Astrocyte (in vitro differentiated cells and primary cell): ENCODE measurements at regions not wholly inside any gene's neighbourhood (a gene's known extent, or its start where the extent isn't known, plus 50 kb on each side); places are given as distances from the start of the nearest gene placed in this dataset.
"Not testable (repeated sequence)": the region's sequence is repeated elsewhere in the genome, so short reads cannot be mapped to it uniquely, and the experiment has no call there.

Source experiments
- DNase-seq: peaks from one replicate; pipeline ENCODE4 v3.0.0-alpha.2; 2010; ENCODE audit warnings: low read depth
- FAIRE-seq: peaks from 2 replicates; lab custom pipeline; 2011; peaks lifted over from hg19 to GRCh38; lab: Jason Lieb, UNC
- H2AFZ ChIP-seq: 2 replicates; pipeline ENCODE4 v1.6.0; 2012; ENCODE audit warnings: low read depth, low read length, inconsistent platforms
- H3K27ac ChIP-seq: 2 replicates; pipeline ENCODE4 v1.5.1; 2011; ENCODE audit warnings: low read depth, low read length, inconsistent platforms
- H3K27me3 ChIP-seq: 2 replicates; pipeline ENCODE4 v1.6.0; 2011; ENCODE audit warnings: low read length, inconsistent platforms; ENCODE audit not compliant: insufficient read depth
- H3K36me3 ChIP-seq: 2 replicates; pipeline ENCODE4 v1.5.1; 2011; ENCODE audit warnings: low read length, inconsistent platforms; ENCODE audit not compliant: insufficient read depth
- H3K4me1 ChIP-seq: 2 replicates; pipeline ENCODE4 v1.5.1; 2011; ENCODE audit warnings: low read length, inconsistent platforms; ENCODE audit not compliant: insufficient read depth
- H3K4me2 ChIP-seq: 2 replicates; pipeline ENCODE4 v1.6.0; 2012; ENCODE audit warnings: low read length, inconsistent platforms
- H3K4me3 ChIP-seq: 2 replicates; pipeline ENCODE4 v1.5.1; 2011; ENCODE audit warnings: low read depth, mild to moderate bottlenecking, low read length, inconsistent platforms; ENCODE audit not compliant: insufficient read depth
- H3K79me2 ChIP-seq: 2 replicates; pipeline ENCODE4 v1.6.0; 2012; ENCODE audit warnings: mild to moderate bottlenecking, low read length, inconsistent platforms; ENCODE audit not compliant: insufficient read depth
- H3K9ac ChIP-seq: 2 replicates; pipeline ENCODE4 v1.6.0; 2012; ENCODE audit warnings: mild to moderate bottlenecking, low read length, inconsistent platforms
- H3K9me3 ChIP-seq: 2 replicates; pipeline ENCODE4 v1.5.1; 2012; ENCODE audit warnings: low read depth, mild to moderate bottlenecking, low read length, inconsistent platforms; ENCODE audit not compliant: insufficient read depth
- H4K20me1 ChIP-seq: 2 replicates; pipeline ENCODE4 v1.6.0; 2012; ENCODE audit warnings: low read length, inconsistent platforms; ENCODE audit not compliant: insufficient read depth
- H3K27ac Mint-ChIP-seq: one replicate; pipeline ENCODE4 v1.8.0; 2021; ENCODE audit warnings: mild to moderate bottlenecking, mixed read lengths; ENCODE audit not compliant: unreplicated experiment
- H3K27me3 Mint-ChIP-seq: one replicate; pipeline ENCODE4 v1.8.0; 2021; ENCODE audit warnings: low read depth, mixed read lengths; ENCODE audit not compliant: unreplicated experiment
- H3K36me3 Mint-ChIP-seq: one replicate; pipeline ENCODE4 v1.8.0; 2021; ENCODE audit warnings: low read depth, mixed read lengths; ENCODE audit not compliant: unreplicated experiment
- H3K4me1 Mint-ChIP-seq: one replicate; pipeline ENCODE4 v1.8.0; 2021; ENCODE audit warnings: low read depth, mixed read lengths; ENCODE audit not compliant: unreplicated experiment
- H3K4me3 Mint-ChIP-seq: one replicate; pipeline ENCODE4 v1.8.0; 2021; ENCODE audit warnings: mild to moderate bottlenecking, moderate library complexity, mixed read lengths; ENCODE audit not compliant: unreplicated experiment
- H3K9me3 Mint-ChIP-seq: one replicate; pipeline ENCODE4 v1.8.0; 2021; ENCODE audit warnings: mild to moderate bottlenecking, mixed read lengths; ENCODE audit not compliant: unreplicated experiment
- CTCF ChIP-seq: IDR thresholded peaks from 2 replicates; pipeline ENCODE4 v1.5.1; 2011; ENCODE audit warnings: low read depth, mild to moderate bottlenecking, inconsistent platforms, low read length, moderate library complexity; ENCODE audit not compliant: insufficient read depth
- EZH2 ChIP-seq: IDR thresholded peaks from 2 replicates; pipeline ENCODE4 v1.6.1; 2012; ENCODE audit warnings: mild to moderate bottlenecking, low read length, inconsistent platforms; ENCODE audit not compliant: insufficient read depth

GRCh38 chr17:68759002-68759342, 157.8 kb upstream of the FAM20A start:
- Mint-ChIP-seq H3K9me3 (no peaks in the 10 kb centered on the region), H3K27ac (peak overlapping the region; percentile 96), H3K27me3 (peaks cover 2% of the 10 kb centered on the region), H3K4me3 (no peak overlapping the region), H3K36me3 (no peaks in the 10 kb centered on the region), H3K4me1 (peaks cover 10% of the 10 kb centered on the region)
- TF ChIP-seq CTCF (no peak), EZH2 (no peak)
- peak overlapping the region; percentile 78 for H3K4me2 ChIP-seq
- no peak overlapping the region for H3K9ac ChIP-seq
- no peak overlapping the region for H3K27ac ChIP-seq
- no peaks in the 10 kb centered on the region for H3K79me2 ChIP-seq
- DNase-seq, result no peak
- H3K9me3 ChIP-seq, result no peaks in the 10 kb centered on the region
- peaks cover 8% of the 10 kb centered on the region for H3K4me1 ChIP-seq
- no peak overlapping the region for H3K4me3 ChIP-seq
- H2AFZ ChIP-seq, result peak overlapping the region; percentile 39
- H3K36me3 ChIP-seq, result no peaks in the 10 kb centered on the region
- H3K27me3 ChIP-seq, result no peaks in the 10 kb centered on the region
- no peak for FAIRE-seq
- H4K20me1 ChIP-seq, result no peaks in the 10 kb centered on the region

GRCh38 chr17:68757866-68758757, 156.9 kb upstream of the FAM20A start:
- not testable (repeated sequence) for H3K9me3 ChIP-seq, H3K27ac Mint-ChIP-seq, H3K27ac ChIP-seq, H3K4me2 ChIP-seq, H3K4me3 Mint-ChIP-seq, H3K27me3 ChIP-seq, DNase-seq, H3K27me3 Mint-ChIP-seq, H3K9ac ChIP-seq, H3K36me3 Mint-ChIP-seq, H3K9me3 Mint-ChIP-seq, H2AFZ ChIP-seq, FAIRE-seq, H3K79me2 ChIP-seq, H3K4me1 ChIP-seq, H4K20me1 ChIP-seq, H3K4me3 ChIP-seq, H3K36me3 ChIP-seq
- peaks cover 10% of the 10 kb centered on the region for H3K4me1 Mint-ChIP-seq

GRCh38 chr17:68753985-68754769, 153.0 kb upstream of the FAM20A start:
- no peak for DNase-seq
- Mint-ChIP-seq H3K9me3 (no peaks in the 10 kb centered on the region), H3K36me3 (no peaks in the 10 kb centered on the region), H3K27ac (no peak overlapping the region), H3K4me1 (peaks cover 5% of the 10 kb centered on the region), H3K27me3 (no peaks in the 10 kb centered on the region), H3K4me3 (no peak overlapping the region)
- Histone ChIP-seq H3K27me3 (no peaks in the 10 kb centered on the region), H3K27ac (no peak overlapping the region), H3K4me2 (no peak overlapping the region), H3K9ac (no peak overlapping the region), H2AFZ (no peak overlapping the region), H4K20me1 (no peaks in the 10 kb centered on the region), H3K4me1 (peaks cover 2% of the 10 kb centered on the region), H3K79me2 (no peaks in the 10 kb centered on the region), H3K4me3 (no peak overlapping the region), H3K36me3 (no peaks in the 10 kb centered on the region), H3K9me3 (no peaks in the 10 kb centered on the region)
- no peak for TF ChIP-seq CTCF
- TF ChIP-seq EZH2, result no peak
- no peak for FAIRE-seq
